MM.1S (cell line): ENCODE measurements at regions not wholly inside any gene's neighbourhood (a gene's known extent, or its start where the extent isn't known, plus 50 kb on each side); places are given as distances from the start of the nearest gene placed in this dataset.

Source experiments
- EZH2 ChIP-seq: fragments of 300-600 bp; sonication (generic); optimal IDR thresholded peaks from 2 replicates; pipeline ENCODE3; 2017; ENCODE audit warnings: low read depth, mild to moderate bottlenecking, antibody characterized with exemption, low read length, mixed read lengths
- EZH2phosphoT487 ChIP-seq: fragments of 300-600 bp; sonication (generic); IDR thresholded peaks from 2 replicates; pipeline ENCODE4 v1.6.1; 2018; ENCODE audit warnings: antibody characterized with exemption, low read length
- TF ChIP-seq, protein P1 (sequence below): fragments of 300-600 bp; sonication (generic); IDR thresholded peaks from 2 replicates; pipeline ENCODE4 v1.5.1; 2016; ENCODE audit warnings: antibody characterized with exemption, low read length, mixed read lengths

DNA sequence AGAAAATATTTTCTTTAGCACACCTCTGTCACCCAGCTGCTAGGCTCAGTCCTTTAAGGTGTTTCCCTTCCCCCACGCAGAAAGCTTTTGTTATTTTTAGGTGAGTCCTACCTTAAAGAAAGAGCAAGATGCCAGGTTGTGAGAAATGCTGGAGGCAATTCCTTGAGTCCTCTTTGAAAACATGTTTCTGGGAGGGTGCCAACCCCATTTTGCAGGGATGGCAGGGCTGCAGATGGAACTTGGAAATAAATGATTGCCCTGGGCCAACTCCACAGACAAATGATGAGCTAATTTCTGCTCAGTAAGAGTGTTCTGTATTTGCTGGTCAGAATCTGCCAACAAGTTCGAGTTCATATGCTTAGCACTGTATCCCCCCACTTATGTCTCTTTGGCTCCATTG lies 119.2 kb upstream of the RAB3GAP2 start:
- TF ChIP-seq, protein P1, sequence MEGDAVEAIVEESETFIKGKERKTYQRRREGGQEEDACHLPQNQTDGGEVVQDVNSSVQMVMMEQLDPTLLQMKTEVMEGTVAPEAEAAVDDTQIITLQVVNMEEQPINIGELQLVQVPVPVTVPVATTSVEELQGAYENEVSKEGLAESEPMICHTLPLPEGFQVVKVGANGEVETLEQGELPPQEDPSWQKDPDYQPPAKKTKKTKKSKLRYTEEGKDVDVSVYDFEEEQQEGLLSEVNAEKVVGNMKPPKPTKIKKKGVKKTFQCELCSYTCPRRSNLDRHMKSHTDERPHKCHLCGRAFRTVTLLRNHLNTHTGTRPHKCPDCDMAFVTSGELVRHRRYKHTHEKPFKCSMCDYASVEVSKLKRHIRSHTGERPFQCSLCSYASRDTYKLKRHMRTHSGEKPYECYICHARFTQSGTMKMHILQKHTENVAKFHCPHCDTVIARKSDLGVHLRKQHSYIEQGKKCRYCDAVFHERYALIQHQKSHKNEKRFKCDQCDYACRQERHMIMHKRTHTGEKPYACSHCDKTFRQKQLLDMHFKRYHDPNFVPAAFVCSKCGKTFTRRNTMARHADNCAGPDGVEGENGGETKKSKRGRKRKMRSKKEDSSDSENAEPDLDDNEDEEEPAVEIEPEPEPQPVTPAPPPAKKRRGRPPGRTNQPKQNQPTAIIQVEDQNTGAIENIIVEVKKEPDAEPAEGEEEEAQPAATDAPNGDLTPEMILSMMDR: no peak
- TF ChIP-seq EZH2: no peak
- no peak for TF ChIP-seq EZH2phosphoT487
